ENCODE measurements at regions not wholly inside any gene's neighbourhood (a gene's known extent, or its start where the extent isn't known, plus 50 kb on each side); places are given as distances from the start of the nearest gene placed in this dataset.
"Not testable (repeated sequence)": the region's sequence is repeated elsewhere in the genome, so short reads cannot be mapped to it uniquely, and the experiment has no call there.

- DNase-seq (ENCODE audit: low spot score), result no peak
Observed at GRCh38 chr15:96914081-96914480, 583.6 kb downstream of the NR2F2 start.

DNA sequence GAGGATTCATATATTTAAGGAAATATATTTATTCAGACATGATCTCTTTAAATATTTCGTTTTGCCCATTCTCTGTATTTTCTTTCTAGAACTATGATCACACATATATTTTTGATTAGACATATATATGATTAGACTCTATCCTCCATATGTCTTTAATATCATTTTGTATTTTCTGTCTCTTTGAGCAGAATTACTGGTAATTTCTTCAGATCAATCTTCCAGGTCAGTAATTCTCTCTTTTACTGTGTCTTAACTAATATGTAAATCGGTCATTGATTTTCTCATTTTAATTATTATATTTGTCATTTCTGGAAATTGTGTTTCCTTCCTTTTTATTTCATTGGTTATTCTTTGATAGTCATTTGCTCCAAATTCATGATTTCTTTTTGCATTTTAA lies 586.2 kb downstream of the NR2F2 start:
- DNase-seq (ENCODE audit: low spot score), result no peak

DNA sequence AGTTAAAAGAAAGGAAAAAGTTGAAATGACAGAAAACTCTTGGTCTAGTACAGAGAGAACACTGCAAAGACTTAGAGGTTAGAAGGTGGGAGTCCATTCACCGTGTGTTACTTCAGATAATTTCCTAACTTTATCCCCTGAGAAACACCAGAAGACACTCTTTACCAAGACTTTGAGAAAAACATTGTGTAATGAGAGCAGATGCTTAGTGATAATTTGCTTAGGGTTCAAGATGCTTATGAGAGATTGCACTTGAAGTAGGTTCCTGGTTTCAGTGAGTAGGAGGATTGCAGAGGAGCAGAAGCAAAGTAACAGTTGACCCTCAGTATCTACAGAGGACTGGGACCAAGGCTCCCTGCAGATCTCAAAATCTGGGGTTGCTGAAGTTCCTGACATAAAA lies 594.1 kb downstream of the NR2F2 start:
- DNase-seq (ENCODE audit: low spot score), result no peak

- peak; percentile 48 for DNase-seq (ENCODE audit: low spot score)
Observed at GRCh38 chr15:96947296-96948229, 617.1 kb downstream of the NR2F2 start.

DNA sequence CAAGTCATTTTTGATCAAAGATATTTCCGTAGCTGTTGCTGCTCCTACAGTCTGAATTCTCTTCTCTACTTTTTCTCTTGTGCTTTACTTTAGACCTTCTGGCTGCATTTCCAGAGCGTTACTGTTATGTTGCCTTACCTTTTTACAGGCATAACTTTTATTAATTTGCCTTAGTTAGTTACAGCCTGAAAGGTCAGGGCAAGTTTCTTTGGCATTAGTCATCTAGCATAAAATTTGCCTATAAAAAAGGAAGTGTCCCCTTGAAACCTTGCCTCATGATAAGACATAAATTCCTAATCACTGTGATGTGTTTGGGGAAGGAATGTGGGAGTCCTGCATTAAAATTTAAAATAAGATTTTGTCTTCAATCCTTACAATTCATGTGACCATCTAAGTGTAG lies 618.5 kb downstream of the NR2F2 start:
- DNase-seq (ENCODE audit: low spot score), result no peak

DNA sequence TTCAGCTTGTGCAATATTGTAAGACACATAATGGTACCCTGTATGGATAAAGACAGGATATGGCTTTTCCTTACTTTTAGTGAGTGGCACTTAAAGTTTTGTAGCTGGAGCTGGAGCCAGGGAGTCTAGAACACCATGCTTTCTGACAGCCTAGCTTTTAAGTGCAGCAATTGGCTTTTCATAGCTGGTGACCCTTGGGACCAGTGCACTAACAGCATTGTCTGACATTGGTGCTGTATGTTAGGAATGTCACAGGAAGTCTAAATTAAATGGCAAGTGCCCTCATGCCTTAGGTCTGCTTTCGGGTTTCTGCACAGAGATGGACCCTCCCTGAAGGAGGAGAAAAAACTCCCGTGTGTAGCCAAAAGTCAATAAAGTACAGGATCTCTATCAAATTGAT lies 628.2 kb downstream of the NR2F2 start:
- no peak for DNase-seq (ENCODE audit: low spot score)

DNA sequence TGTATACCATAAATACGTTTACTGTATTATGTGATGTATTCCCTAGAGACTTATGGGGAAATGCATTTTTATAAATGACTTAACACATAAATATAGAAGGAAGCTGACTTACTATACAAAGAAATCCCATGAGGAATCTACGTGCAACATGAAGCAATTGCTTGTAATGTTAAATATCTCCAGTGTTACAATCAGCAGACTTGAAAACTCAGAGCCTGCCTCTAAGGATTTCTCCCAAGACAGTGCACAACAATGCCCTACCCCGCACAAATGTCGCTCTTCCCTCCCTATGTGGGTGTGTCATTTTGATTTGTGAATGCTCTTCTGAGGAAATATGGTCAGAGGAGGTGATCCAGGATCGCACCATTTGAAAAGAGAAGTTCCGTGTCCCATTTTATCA lies 629.0 kb downstream of the NR2F2 start:
- DNase-seq (ENCODE audit: low spot score), result no peak

DNA sequence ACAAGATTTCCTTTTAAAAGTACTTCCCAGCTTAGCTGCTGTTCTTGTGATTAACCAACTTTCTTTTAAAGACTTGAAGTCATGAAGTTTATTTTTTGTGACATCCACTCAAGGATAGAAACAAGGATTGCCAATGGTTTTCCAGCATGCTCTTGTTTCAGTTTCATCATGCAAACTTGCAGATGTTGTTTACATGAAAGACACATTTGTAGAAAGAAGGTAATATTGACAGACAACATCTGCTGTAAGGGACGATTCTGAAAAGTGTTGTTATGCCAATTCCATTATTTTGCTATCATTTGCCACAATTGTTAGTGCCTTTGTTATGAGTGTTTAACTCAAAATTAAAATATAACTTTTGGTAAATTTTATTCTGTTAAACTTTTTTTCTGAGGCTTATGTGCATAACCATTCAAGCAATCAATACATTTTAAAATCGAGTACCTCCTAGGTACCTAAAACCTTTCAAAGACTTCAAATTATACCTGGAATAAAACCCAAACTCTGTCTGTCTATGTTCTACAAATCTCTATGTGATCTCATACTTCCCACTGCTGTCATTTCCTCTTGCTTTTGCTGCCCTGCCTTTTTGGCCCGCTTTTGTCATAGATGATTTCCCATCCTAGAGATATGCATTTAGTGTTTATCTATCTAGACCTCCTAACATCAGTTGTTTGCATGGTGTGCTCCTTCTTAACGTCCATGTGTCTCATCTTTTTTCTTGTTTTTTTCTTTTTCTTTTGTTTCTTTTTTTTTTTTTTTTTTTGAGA lies 630.4 kb downstream of the NR2F2 start:
- DNase-seq (ENCODE audit: low spot score), result no peak

GRCh38 chr15:96966554-96966953 lies 636.1 kb downstream of the NR2F2 start:
- no peak for DNase-seq (ENCODE audit: low spot score)

- DNase-seq (ENCODE audit: low spot score), result no peak
Observed at GRCh38 chr15:96969732-96970710, 639.5 kb downstream of the NR2F2 start.

DNA sequence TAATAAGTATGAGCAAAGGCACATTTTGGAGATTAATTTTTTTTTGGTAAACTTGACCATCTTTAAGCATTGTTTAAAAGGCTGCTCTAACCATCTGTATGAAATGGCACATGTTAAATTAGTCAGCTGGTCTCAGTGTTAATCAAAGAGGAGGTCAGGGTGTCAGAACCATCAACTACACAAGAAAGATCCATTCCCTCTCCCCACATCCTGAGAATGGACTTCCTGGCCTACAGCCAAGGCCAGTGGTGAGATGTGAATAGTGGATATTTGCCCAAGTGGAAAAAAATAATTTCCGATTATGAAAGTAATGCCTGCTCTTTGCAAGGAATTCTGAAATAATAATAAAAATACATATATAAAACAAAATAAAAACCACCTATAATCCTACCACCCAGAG lies 641.7 kb downstream of the NR2F2 start:
- no peak for DNase-seq (ENCODE audit: low spot score)

- peak; percentile 6 for DNase-seq (ENCODE audit: low spot score)
Observed at GRCh38 chr15:96974761-96975160, 644.3 kb downstream of the NR2F2 start.

- DNase-seq (ENCODE audit: low spot score), result no peak
Observed at GRCh38 chr15:96977886-96978285, 647.4 kb downstream of the NR2F2 start.

DNA sequence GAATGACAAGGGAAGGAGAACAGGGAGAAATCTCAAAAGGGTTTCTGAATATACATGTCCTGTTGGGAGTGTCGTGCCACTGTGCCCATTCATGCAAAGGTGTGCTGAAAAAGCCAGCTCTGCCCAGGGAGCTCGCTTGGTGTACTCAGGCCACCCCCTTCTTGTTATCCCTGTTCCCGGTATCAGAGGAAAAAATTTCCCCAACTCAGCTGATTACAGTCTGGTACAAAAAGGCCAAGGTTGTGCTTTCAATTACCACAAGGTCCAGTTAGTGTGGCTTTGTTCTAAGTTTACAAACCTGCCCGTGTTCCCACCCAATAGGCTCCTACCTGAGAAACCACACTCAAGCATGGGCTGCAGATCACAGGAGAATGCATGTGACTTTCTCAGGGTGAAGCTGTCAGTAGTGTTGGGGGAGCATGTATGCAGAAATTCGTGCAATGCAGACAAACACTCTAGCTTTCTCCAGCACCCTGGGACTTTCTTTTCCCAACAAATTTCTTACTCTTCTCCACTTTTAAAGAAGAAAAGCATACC lies 648.5 kb downstream of the NR2F2 start:
- no peak for DNase-seq (ENCODE audit: low spot score)

DNA sequence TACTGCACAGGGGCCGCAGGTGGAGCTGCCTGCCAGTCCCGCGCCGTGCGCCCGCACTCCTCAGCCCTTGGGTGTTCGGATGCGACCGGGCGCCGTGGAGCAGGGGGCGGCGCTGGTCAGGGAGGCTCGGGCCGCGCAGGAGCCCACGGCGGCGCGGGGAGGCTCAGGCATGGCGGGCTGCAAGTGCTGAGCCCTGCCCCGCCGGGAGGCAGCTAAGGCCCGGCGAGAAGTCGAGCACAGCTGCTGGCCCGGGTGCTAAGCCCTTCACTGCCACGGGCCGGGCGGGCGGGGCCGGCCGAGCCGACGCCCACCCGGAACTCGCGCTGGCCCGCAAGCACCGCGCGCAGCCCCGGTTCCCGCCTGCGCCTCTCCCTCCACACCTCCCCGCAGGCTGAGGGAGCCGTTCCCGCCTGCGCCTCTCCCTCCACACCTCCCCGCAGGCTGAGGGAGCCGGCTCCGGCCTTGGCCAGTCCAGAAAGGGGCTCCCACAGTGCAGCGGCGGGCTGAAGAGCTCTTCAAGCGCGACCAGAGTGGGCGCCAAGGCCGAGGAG lies 653.7 kb downstream of the NR2F2 start:
- DNase-seq (ENCODE audit: low spot score), result not testable (repeated sequence)

GRCh38 chr15:96992817-96993216 lies 662.3 kb downstream of the NR2F2 start:
- no peak for DNase-seq (ENCODE audit: low spot score)

DNA sequence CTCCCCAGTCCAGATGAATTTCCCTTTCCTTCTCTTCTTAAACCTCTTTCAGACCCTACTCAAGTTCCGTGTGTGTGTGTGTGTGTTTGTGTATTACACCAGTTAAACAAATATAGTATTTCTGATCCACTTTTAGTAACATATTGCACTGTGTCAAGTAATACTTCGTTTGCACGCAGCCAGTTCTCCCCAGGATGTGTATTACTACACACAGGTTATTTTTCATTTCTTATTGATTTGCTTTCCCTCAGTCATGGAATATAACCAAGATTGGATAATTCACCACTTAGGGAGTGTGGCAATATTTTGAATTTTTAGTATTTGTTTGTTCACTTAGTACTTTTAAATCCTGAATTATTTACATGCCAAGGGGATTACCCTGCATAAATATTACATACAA lies 667.0 kb downstream of the NR2F2 start:
- no peak for DNase-seq (ENCODE audit: low spot score)

DNA sequence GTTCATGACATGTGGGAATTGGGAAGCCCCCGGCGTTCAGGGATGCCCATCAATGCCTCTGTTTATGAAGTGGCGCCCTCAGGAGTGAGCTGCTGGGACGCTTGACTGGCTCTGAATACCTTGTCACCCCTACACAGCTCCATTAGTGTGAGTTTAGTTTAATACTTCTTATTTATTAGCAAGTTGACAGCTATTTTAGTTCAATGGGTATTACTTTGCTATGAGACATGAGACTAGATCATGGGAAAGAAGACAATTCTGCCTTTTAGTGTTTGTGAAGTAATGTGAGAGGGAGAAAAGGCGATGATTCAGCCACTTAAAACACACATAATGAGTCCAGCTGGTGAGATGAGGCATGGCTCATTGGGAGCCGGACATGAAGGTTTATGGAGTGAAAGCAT lies 678.5 kb downstream of the NR2F2 start:
- no peak for DNase-seq (ENCODE audit: low spot score)

GRCh38 chr15:97012986-97013385 lies 682.5 kb downstream of the NR2F2 start:
- no peak for DNase-seq (ENCODE audit: low spot score)

DNA sequence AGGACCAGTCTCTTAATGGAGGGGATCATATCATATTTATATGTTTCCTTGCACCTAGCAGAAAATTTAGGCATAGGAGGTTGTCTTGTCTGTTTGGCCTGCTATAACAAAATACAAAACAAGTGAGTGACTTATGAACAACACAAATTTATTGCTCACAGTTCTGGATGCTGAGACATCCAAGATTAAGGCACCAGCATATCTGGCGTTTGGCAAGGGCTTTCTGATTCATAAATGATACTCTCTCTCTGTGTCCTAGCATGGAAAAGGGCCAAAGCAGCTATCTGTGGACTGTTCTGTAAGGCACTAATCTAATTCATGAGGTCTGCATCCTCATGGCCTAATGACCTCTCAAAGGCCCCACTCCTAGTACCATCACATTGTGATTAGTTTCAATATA lies 683.0 kb downstream of the NR2F2 start:
- no peak for DNase-seq (ENCODE audit: low spot score)

DNA sequence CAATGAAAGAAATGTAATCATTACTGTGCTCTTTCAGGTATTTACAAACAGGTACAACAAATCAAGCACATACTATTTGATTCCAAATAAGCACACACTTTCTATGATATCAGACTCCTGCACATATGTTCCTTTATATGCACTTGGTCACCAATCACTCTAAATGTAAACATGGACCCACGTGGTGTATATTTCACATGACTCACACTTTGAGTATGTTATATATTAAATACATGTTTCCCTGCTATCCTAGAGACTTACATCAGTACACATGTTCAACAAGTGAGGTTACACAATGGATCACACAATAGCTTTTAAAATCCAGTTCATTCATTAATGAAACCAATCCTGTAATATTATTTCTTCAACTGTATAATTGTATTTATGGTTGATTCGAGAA lies 683.5 kb downstream of the NR2F2 start:
- DNase-seq (ENCODE audit: low spot score), result no peak

GRCh38 chr15:97023488-97023844 lies 693.0 kb downstream of the NR2F2 start:
- DNase-seq (ENCODE audit: low spot score), result no peak

All from COLO829 (cell line).